ENCODE measurements at regions not wholly inside any gene's neighbourhood (a gene's known extent, or its start where the extent isn't known, plus 50 kb on each side); places are given as distances from the start of the nearest gene placed in this dataset.

- no peak for TF ChIP-seq CTCF (IDR thresholded peaks at IDR 0.05)
- Mint-ChIP-seq H3K9me3 (ENCODE audit: low read depth) (no peaks in the 10 kb centered on the region), H3K27me3 (ENCODE audit: low read depth) (peaks cover 65% of the 10 kb centered on the region), H3K4me1 (ENCODE audit: low read depth) (no peaks in the 10 kb centered on the region), H3K27ac (ENCODE audit: unreplicated experiment) (no peak overlapping the region), H3K36me3 (ENCODE audit: low read depth) (no peaks in the 10 kb centered on the region), H3K4me3 (ENCODE audit: unreplicated experiment) (no peak overlapping the region)
- DNase-seq (ENCODE audit: low spot score) = peak; percentile 78
Measured at GRCh38 chr2:120425014-120425413, 79.1 kb downstream of the INHBB start.

GRCh38 chr2:120428748-120429147, 82.8 kb downstream of the INHBB start:
- no peaks in the 10 kb centered on the region for H3K36me3 Mint-ChIP-seq (ENCODE audit: low read depth)

GRCh38 chr2:120429586-120430500, 83.9 kb downstream of the INHBB start:
- peaks cover 46% of the 10 kb centered on the region for H3K27me3 Mint-ChIP-seq (ENCODE audit: low read depth)
- DNase-seq (ENCODE audit: low spot score) = no peak
- H3K27ac Mint-ChIP-seq (ENCODE audit: unreplicated experiment) = no peak overlapping the region
- H3K4me1 Mint-ChIP-seq (ENCODE audit: low read depth) = no peaks in the 10 kb centered on the region
- H3K4me3 Mint-ChIP-seq (ENCODE audit: unreplicated experiment) = no peak overlapping the region
- TF ChIP-seq CTCF (IDR thresholded peaks at IDR 0.05) = no peak
- no peaks in the 10 kb centered on the region for H3K9me3 Mint-ChIP-seq (ENCODE audit: low read depth)
- H3K36me3 Mint-ChIP-seq (ENCODE audit: low read depth) = no peaks in the 10 kb centered on the region

More at GRCh38 chr2:120428748-120429147, 82.8 kb downstream of the INHBB start:
- Mint-ChIP-seq H3K4me3 (ENCODE audit: unreplicated experiment) (no peak overlapping the region), H3K9me3 (ENCODE audit: low read depth) (no peaks in the 10 kb centered on the region), H3K4me1 (ENCODE audit: low read depth) (no peaks in the 10 kb centered on the region), H3K27me3 (ENCODE audit: low read depth) (peaks cover 55% of the 10 kb centered on the region), H3K27ac (ENCODE audit: unreplicated experiment) (no peak overlapping the region)
- TF ChIP-seq CTCF (IDR thresholded peaks at IDR 0.05) = no peak
- no peak for DNase-seq (ENCODE audit: low spot score)

GRCh38 chr2:120430501-120430830, 84.5 kb downstream of the INHBB start:
- H3K4me3 Mint-ChIP-seq (ENCODE audit: unreplicated experiment) = no peak overlapping the region
- H3K4me1 Mint-ChIP-seq (ENCODE audit: low read depth) = no peaks in the 10 kb centered on the region
- peaks cover 49% of the 10 kb centered on the region for H3K27me3 Mint-ChIP-seq (ENCODE audit: low read depth)
- no peak for TF ChIP-seq CTCF (IDR thresholded peaks at IDR 0.05)
- H3K9me3 Mint-ChIP-seq (ENCODE audit: low read depth) = no peaks in the 10 kb centered on the region
- H3K36me3 Mint-ChIP-seq (ENCODE audit: low read depth) = no peaks in the 10 kb centered on the region
- DNase-seq (ENCODE audit: low spot score) = no peak
- H3K27ac Mint-ChIP-seq (ENCODE audit: unreplicated experiment) = no peak overlapping the region

- H3K27ac Mint-ChIP-seq (ENCODE audit: unreplicated experiment) = no peak overlapping the region
- no peak overlapping the region for H3K4me3 Mint-ChIP-seq (ENCODE audit: unreplicated experiment)
- H3K36me3 Mint-ChIP-seq (ENCODE audit: low read depth) = no peaks in the 10 kb centered on the region
- no peaks in the 10 kb centered on the region for H3K4me1 Mint-ChIP-seq (ENCODE audit: low read depth)
- TF ChIP-seq CTCF (IDR thresholded peaks at IDR 0.05) = no peak
- DNase-seq (ENCODE audit: low spot score) = peak; percentile 76
- no peaks in the 10 kb centered on the region for H3K9me3 Mint-ChIP-seq (ENCODE audit: low read depth)
- peaks cover 45% of the 10 kb centered on the region for H3K27me3 Mint-ChIP-seq (ENCODE audit: low read depth)
Measured at GRCh38 chr2:120430957-120431356, 85.0 kb downstream of the INHBB start.
